Ramos (cell line): ENCODE measurements at regions not wholly inside any gene's neighbourhood (a gene's known extent, or its start where the extent isn't known, plus 50 kb on each side); places are given as distances from the start of the nearest gene placed in this dataset.
"Not testable (repeated sequence)": the region's sequence is repeated elsewhere in the genome, so short reads cannot be mapped to it uniquely, and the experiment has no call there.

Experiments used
- in situ Hi-C: fragments of 300-500 bp; cut with MboI; formaldehyde crosslinking; loops from one replicate; pipeline ENCODE4 v1.14.3; 2022; ENCODE audit warnings: low sequenced_read_pairs; ENCODE audit not compliant: unreplicated experiment

- in situ Hi-C loops = no loop called here
These were observed 384.8 kb downstream of the TFAP2B start for GRCh38 chr6:51203504-51203903.

- in situ Hi-C loops = not testable (repeated sequence)
These were observed 388.0 kb downstream of the TFAP2B start for GRCh38 chr6:51206686-51207085.

GRCh38 chr6:51209651-51210050, 391.0 kb downstream of the TFAP2B start:
- in situ Hi-C loops = no loop called here

- in situ Hi-C loops = no loop called here
These were observed 395.1 kb downstream of the TFAP2B start for GRCh38 chr6:51213811-51214210.

- in situ Hi-C loops = no loop called here
These were observed 395.8 kb downstream of the TFAP2B start for GRCh38 chr6:51214442-51214841.

- in situ Hi-C loops = no loop called here
These were observed 399.5 kb downstream of the TFAP2B start for GRCh38 chr6:51218181-51218580.

DNA sequence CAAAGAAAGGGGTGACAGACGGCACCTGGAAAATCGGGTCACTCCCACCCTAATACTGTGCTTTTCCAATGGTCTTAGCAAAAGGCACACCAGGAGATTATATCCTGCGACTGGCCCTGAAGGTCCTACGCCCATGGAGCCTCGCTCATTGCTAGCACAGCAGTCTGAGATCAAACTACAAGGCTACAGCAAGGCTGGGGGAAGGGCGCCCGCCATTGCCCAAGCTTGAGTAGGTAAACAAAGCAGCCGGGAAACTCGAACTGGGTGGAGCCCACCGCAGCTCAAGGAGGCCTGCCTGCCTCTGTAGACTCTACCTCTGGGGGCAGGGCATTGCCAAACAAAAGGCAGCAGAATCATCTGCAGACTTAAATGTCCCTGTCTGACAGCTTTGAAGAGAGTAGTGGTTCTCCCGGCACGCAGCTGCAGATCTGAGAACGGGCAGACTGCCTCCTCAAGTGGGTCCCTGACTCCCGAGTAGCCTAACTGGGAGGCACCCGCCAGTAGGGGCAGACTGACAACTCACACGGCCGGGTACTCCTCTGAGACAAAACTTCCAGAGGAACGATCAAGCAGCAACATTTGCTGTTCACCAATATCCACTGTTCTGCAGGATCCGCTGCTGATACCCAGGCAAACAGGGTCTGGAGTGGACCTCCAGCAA, 406.0 kb downstream of the TFAP2B start:
- in situ Hi-C loops = not testable (repeated sequence)

GRCh38 chr6:51241376-51241775, 422.7 kb downstream of the TFAP2B start:
- in situ Hi-C loops = no loop called here

- in situ Hi-C loops = no loop called here
These were observed 431.1 kb downstream of the TFAP2B start for GRCh38 chr6:51249798-51250197.

GRCh38 chr6:51250317-51250716, 431.6 kb downstream of the TFAP2B start:
- in situ Hi-C loops = no loop called here

GRCh38 chr6:51257938-51258337, 439.3 kb downstream of the TFAP2B start:
- in situ Hi-C loops = no loop called here

GRCh38 chr6:51260003-51260402, 441.3 kb downstream of the TFAP2B start:
- in situ Hi-C loops = no loop called here

DNA sequence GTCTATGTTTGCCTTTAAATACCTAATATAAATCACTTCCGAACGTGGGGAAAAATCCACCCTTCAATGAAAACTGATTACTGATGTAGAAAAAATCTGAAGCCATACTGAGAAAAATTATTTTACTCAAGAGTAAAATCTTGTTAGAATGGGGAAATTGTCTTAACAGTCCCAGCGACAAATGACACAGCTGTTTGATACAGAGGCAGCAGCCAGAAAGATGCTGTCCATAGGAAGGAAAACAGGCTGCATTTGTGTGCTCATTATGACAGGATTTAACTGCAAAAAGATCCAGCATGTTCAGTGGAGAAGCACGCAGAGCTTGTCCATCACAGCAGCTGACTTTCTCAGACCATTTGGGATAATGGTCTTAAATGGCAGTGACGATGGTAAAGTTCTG, 443.0 kb downstream of the TFAP2B start:
- in situ Hi-C loops = no loop called here

- in situ Hi-C loops = no loop called here
These were observed 446.8 kb downstream of the TFAP2B start for GRCh38 chr6:51265426-51265825.

- in situ Hi-C loops = no loop called here
These were observed 447.9 kb downstream of the TFAP2B start for GRCh38 chr6:51266604-51267003.

GRCh38 chr6:51268666-51269065, 450.0 kb downstream of the TFAP2B start:
- in situ Hi-C loops = no loop called here

- in situ Hi-C loops = no loop called here
These were observed 451.2 kb downstream of the TFAP2B start for GRCh38 chr6:51269876-51270275.

DNA sequence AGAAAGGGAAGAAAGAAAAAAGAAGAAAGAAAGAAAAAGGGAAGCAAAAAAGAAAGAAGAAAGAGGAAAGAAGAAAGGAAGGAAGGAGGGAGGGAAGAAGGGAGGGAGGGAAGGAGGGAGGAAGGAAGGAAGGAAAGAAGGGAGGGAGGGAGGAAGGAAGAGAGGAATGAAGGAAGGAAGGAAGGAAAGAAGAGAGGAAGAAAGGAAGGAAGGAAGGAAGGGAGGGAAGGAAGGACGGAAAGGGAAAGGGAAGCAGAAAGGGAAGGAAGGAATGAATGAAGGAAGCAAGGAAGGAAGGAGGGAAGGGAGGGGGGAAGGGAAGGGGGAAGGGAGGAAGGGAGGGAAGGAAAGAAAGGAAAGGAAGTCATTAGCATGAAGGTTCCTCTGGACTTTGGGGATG, 452.9 kb downstream of the TFAP2B start:
- in situ Hi-C loops = no loop called here

DNA sequence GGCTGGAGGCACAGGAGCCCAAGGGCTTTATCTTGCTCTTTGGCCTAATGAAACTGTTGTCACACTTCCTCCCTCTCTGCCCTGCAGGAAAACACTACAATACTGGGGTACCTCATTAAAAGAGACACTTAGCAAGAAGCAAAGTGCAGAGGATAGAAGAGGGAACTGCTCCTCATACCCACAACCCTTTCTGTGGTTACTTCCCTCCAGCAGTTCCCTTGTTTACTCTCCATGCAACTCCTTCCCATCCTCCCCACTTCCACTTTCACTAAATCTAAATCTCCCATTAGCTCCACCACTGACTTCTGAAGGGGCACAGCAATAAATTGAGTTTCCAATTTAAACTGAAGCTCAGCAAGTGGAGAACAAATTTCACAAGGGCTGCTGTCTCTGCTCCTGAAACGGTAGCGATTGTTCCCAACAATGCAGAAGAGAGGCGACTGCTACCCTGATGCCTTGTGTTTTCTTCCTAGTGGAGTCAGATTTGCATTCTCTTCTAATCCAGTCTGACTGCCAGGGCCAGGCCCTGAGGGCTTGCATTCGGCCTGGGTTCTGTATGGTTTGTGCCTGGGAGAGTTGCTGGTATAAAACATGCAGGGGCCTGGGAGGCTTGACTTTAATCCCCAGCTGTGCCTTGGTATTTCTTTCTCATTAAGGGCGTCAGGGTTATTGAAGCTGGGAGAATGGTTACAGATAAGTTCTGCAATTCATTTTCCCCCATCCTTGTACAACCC, 454.7 kb downstream of the TFAP2B start:
- in situ Hi-C loops = no loop called here

DNA sequence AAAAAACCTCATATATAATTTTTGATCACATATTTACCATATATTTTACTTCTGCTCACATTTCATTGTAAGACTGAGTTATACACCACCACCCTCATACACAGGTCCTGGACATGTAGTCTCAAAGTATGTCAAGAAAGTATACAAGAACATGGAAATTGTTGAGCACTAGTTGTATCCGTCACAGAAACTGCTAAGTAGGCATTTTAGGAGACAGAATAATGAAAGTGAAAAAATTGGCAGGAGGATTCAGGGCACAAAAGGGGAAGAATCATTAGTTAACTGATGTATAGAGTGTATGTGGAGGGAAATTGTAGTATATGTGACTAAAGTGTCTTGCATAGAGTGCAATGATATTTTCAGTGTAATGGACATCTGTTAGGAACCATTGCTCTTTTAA, 458.8 kb downstream of the TFAP2B start:
- in situ Hi-C loops = no loop called here

GRCh38 chr6:51282026-51282425, 463.4 kb downstream of the TFAP2B start:
- in situ Hi-C loops = no loop called here
